ENCODE measurements at regions not wholly inside any gene's neighbourhood (a gene's known extent, or its start where the extent isn't known, plus 50 kb on each side); places are given as distances from the start of the nearest gene placed in this dataset.
A peak's percentile ranks its signal among the peaks of the same experiment; 100 is the strongest.

- FAIRE-seq (peak; percentile 90), DNase-seq (ENCODE audit: low read depth, low spot score) (no peak)
- Histone ChIP-seq H3K79me2 (ENCODE audit: control insufficient read depth, insufficient read depth, low read length) (no peaks in the 10 kb centered on the region), H2AFZ (ENCODE audit: control insufficient read depth, low read length) (no peak overlapping the region), H3K4me1 (ENCODE audit: control insufficient read depth, extremely low read depth, insufficient read depth, low read length) (peaks cover 61% of the 10 kb centered on the region), H3K27ac (ENCODE audit: control insufficient read depth, insufficient read depth, low read length) (peak overlapping the region; percentile 55), H4K20me1 (ENCODE audit: control insufficient read depth, extremely low read depth, insufficient read depth, low read length) (no peaks in the 10 kb centered on the region), H3K36me3 (ENCODE audit: control insufficient read depth in 2 of 2, extremely low read depth in 1 of 2, insufficient read depth in 2 of 2, low read length in 2 of 2) (no peaks in the 10 kb centered on the region), H3K9me1 (ENCODE audit: control insufficient read depth, extremely low read depth, insufficient read depth, low read length) (no peaks in the 10 kb centered on the region), H3K27me3 (ENCODE audit: control insufficient read depth, extremely low read depth, insufficient read depth, low read length) (no peaks in the 10 kb centered on the region), H3K9ac (ENCODE audit: control insufficient read depth, extremely low read depth, insufficient read depth, low read length) (no peak overlapping the region), H3K4me2 (ENCODE audit: control insufficient read depth, extremely low read depth, insufficient read depth, low read depth, low read length) (peak overlapping the region; percentile 79), H3K9me3 (ENCODE audit: control insufficient read depth, low read depth, low read length) (no peaks in the 10 kb centered on the region), H3K4me3 (ENCODE audit: control insufficient read depth in 2 of 3, extremely low read depth in 1 of 3, insufficient read depth in 2 of 3, low read depth in 1 of 3, low read length in 3 of 3) (no peak overlapping the region)
- dilution Hi-C loops (cut with MboI; ENCODE audit: extremely low pct_ligation_motif_present, low sequenced_read_pairs), result no loop called here
- TF ChIP-seq, protein P1, sequence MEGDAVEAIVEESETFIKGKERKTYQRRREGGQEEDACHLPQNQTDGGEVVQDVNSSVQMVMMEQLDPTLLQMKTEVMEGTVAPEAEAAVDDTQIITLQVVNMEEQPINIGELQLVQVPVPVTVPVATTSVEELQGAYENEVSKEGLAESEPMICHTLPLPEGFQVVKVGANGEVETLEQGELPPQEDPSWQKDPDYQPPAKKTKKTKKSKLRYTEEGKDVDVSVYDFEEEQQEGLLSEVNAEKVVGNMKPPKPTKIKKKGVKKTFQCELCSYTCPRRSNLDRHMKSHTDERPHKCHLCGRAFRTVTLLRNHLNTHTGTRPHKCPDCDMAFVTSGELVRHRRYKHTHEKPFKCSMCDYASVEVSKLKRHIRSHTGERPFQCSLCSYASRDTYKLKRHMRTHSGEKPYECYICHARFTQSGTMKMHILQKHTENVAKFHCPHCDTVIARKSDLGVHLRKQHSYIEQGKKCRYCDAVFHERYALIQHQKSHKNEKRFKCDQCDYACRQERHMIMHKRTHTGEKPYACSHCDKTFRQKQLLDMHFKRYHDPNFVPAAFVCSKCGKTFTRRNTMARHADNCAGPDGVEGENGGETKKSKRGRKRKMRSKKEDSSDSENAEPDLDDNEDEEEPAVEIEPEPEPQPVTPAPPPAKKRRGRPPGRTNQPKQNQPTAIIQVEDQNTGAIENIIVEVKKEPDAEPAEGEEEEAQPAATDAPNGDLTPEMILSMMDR (optimal IDR thresholded peaks at IDR 0.05 in 1 of 3, IDR thresholded peaks at IDR 0.05 in 1 of 3, conservative IDR thresholded peaks at IDR 0.05 in 1 of 3; ENCODE audit: extremely low read depth in 1 of 3, insufficient read depth in 2 of 3, low read length in 3 of 3), result no peak
- TF ChIP-seq EZH2 (IDR thresholded peaks at IDR 0.05; ENCODE audit: low read length), result no peak
Observed at GRCh38 chr6:169342710-169343109, 89.1 kb upstream of the THBS2 start.

- no peaks in the 10 kb centered on the region for H3K9me1 ChIP-seq (ENCODE audit: control insufficient read depth, extremely low read depth, insufficient read depth, low read length)
- peak overlapping the region; percentile 35 for H2AFZ ChIP-seq (ENCODE audit: control insufficient read depth, low read length)
- dilution Hi-C loops (cut with MboI; ENCODE audit: extremely low pct_ligation_motif_present, low sequenced_read_pairs), result no loop called here
- peak; percentile 59 for FAIRE-seq
- no peak overlapping the region for H3K4me3 ChIP-seq (ENCODE audit: control insufficient read depth in 2 of 3, extremely low read depth in 1 of 3, insufficient read depth in 2 of 3, low read depth in 1 of 3, low read length in 3 of 3)
- H3K9ac ChIP-seq (ENCODE audit: control insufficient read depth, extremely low read depth, insufficient read depth, low read length), result no peak overlapping the region
- H3K27ac ChIP-seq (ENCODE audit: control insufficient read depth, insufficient read depth, low read length), result peak overlapping the region; percentile 55
- TF ChIP-seq, protein P1 (optimal IDR thresholded peaks at IDR 0.05 in 1 of 3, IDR thresholded peaks at IDR 0.05 in 1 of 3, conservative IDR thresholded peaks at IDR 0.05 in 1 of 3; ENCODE audit: extremely low read depth in 1 of 3, insufficient read depth in 2 of 3, low read length in 3 of 3), result no peak
- TF ChIP-seq EZH2 (IDR thresholded peaks at IDR 0.05; ENCODE audit: low read length), result no peak
- DNase-seq (ENCODE audit: low read depth, low spot score), result no peak
- H4K20me1 ChIP-seq (ENCODE audit: control insufficient read depth, extremely low read depth, insufficient read depth, low read length), result no peaks in the 10 kb centered on the region
- no peaks in the 10 kb centered on the region for H3K79me2 ChIP-seq (ENCODE audit: control insufficient read depth, insufficient read depth, low read length)
- H3K4me1 ChIP-seq (ENCODE audit: control insufficient read depth, extremely low read depth, insufficient read depth, low read length), result peaks cover 61% of the 10 kb centered on the region
- no peaks in the 10 kb centered on the region for H3K27me3 ChIP-seq (ENCODE audit: control insufficient read depth, extremely low read depth, insufficient read depth, low read length)
- no peaks in the 10 kb centered on the region for H3K9me3 ChIP-seq (ENCODE audit: control insufficient read depth, low read depth, low read length)
- no peaks in the 10 kb centered on the region for H3K36me3 ChIP-seq (ENCODE audit: control insufficient read depth in 2 of 2, extremely low read depth in 1 of 2, insufficient read depth in 2 of 2, low read length in 2 of 2)
- H3K4me2 ChIP-seq (ENCODE audit: control insufficient read depth, extremely low read depth, insufficient read depth, low read depth, low read length), result peak overlapping the region; percentile 6
Observed at GRCh38 chr6:169341706-169342105, 88.1 kb upstream of the THBS2 start.

Measured in keratinocyte (primary cell).